ENCODE measurements at regions not wholly inside any gene's neighbourhood (a gene's known extent, or its start where the extent isn't known, plus 50 kb on each side); places are given as distances from the start of the nearest gene placed in this dataset.

GRCh38 chr18:79629606-79630005 lies 50.0 kb upstream of the CTDP1 start:
- no peak for TF ChIP-seq CTCF (IDR thresholded peaks at IDR 0.05)
- TF ChIP-seq POLR2AphosphoS5 (IDR thresholded peaks at IDR 0.05): no peak

All from breast epithelium (tissue), 3 donors.